Stimulated activated CD4-positive, alpha-beta T cell treated with anti-CD3 and anti-CD28 coated beads, Interleukin-2, amount 100 ng/mL, for 4 hours (primary cell): ENCODE measurements at regions not wholly inside any gene's neighbourhood (a gene's known extent, or its start where the extent isn't known, plus 50 kb on each side); places are given as distances from the start of the nearest gene placed in this dataset.
"Not testable (repeated sequence)": the region's sequence is repeated elsewhere in the genome, so short reads cannot be mapped to it uniquely, and the experiment has no call there.

ENCODE experiments used
- DNase-seq: peaks from one replicate; pipeline ENCODE4 v3.0.0-alpha.2; 2020; ENCODE audit warnings: low read depth

DNA sequence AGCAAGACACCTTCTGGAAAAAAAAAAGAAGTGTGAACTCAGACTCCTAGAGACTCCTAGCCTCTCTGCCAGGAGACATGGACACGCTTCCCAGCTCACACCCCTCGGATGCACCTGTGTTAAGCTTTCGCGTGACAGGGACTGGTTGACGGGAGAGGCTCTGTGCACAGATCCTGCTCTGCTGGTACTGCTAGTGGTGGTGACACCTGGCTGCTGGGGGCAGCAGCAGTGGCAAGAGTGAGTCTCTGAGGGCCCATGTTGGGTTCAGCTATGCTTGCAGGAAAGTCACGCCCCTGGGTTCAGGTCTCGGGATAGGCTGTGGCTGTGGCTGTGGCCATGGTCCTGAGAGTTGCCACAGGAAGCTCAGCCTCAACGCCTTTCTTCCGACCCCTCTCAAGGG lies 81.1 kb downstream of the XRCC2 start:
- DNase-seq, result no peak

DNA sequence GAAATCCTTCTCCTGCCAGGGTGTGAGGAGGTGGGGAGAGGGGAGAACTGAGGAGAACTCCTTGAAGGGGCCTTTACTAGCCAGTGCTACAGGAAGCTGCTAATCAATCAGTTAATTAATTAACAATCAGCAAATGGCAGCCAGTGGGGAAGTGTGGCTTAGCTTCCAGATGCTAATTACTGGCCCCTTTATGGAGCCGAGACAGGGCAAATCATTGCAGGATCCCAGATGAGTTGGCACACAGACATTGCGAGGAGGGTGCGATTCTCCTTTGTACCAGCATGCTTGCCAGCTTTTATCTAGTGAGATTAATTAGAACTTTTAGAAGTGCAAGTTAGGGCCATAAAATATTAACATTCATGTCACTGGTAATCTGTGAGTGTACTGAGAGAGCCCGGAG lies 84.0 kb downstream of the XRCC2 start:
- DNase-seq, result no peak

GRCh38 chr7:152590481-152590880 lies 85.5 kb downstream of the XRCC2 start:
- no peak for DNase-seq

DNA sequence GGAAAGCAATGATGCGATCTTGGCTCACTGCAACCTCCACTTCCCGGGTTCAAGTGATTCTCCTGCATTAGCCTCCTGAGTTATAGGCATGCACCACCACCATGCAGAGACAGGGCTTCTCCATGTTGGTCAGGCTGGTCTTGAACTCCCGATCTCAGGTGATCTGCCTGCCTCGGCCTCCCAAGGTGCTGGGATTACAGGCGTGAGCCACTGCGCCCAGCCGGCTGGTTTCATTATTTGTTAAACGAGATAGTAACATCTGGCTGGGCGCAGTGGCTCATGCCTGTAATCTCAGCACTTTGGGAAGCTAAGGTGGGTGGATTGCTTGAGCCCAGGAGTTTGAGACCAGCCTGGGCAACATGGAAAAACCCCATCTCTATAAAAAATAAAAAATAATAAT lies 86.1 kb downstream of the XRCC2 start:
- not testable (repeated sequence) for DNase-seq

DNA sequence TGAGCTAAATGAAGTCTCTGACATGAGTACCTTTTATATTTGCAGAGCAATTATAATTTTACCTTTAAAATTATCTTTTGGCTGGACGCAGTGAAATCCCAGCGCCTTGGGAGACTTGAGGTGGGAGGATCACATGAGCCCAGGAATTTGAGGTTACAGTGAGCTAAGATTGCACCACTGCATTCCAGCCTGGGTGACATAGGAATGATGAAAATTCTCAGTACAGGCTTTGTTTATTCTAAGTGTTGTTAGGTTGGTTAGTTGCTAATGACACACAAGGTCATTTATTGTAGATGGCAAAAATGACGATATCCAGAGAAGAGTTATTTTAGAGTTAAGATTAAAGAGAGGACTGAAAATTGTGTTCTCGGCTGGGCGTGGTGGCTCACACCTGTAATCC lies 87.6 kb downstream of the XRCC2 start:
- DNase-seq, result no peak

DNA sequence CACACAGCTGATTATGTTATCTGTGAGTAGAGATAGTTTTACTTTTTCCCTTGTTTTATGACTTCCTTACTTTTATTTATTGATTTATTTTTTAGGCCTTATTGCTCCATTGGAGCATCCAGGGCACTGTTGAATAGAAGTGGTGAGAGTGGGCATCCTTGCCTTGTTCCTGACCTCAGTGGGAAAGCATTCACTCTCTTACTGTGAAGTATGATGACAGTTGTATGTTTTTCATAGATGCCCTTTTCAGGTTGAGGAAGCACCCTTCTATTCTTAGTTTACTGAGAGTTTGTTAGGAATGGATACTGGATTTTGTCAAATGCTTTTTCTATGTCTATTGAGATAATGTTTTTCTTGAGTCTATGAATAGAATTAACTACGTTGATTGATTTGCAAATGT lies 88.6 kb downstream of the XRCC2 start:
- DNase-seq, result no peak

DNA sequence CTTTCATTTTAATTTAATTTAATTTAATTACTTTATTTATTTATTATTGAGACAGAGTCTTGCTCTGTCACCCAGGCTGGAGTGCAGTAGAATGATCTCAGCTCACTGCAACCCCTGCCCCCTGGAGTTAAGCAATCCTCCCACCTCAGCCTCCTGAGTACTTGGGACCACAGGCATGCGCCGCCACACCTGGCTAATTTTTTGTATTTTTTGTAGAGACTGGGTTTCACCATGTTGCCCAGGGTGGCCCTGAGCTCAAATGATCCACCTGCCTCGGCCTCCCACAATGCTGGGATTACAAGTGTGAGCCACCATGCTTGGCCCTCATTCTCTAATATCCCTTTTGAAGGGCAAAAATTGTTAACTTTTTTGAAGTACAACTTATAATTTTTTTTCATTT lies 92.9 kb downstream of the XRCC2 start:
- DNase-seq, result no peak

GRCh38 chr7:152579070-152579469 lies 96.9 kb downstream of the XRCC2 start:
- no peak for DNase-seq

GRCh38 chr7:152577339-152577738 lies 98.6 kb downstream of the XRCC2 start:
- DNase-seq, result no peak

DNA sequence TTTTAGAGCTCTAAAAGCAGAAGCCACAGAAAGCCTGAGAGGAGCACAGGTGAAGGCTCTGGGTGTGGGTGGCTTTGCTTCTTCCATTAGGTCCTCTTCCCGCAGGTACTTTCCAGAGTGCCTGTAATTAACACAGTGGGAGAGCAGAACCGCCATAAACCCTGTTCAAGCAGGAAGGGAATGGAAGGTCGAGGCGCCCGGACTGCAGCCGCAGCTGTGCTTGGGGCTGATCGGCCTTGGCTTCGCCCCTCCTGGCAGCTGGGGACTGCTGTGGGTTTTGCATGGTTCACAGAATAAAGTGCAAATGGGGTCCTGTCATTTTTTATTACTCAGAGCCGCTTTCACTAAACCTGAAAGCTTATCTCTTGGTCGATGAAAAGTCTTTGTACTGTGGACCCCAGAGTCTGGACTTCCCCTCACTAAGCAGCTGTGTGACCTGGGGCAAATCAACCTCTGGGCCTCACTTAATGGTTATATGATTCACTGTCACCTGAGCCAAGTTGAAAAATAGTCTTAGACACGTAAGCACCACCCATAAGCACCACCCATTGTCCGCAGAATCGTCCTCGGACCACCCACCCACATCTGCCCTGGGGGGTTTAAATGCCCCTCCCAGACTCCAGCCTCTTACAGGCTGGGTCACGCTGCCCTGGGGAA lies 100.9 kb downstream of the XRCC2 start:
- no peak for DNase-seq

GRCh38 chr7:152573186-152573585 lies 102.8 kb downstream of the XRCC2 start:
- DNase-seq, result not testable (repeated sequence)

DNA sequence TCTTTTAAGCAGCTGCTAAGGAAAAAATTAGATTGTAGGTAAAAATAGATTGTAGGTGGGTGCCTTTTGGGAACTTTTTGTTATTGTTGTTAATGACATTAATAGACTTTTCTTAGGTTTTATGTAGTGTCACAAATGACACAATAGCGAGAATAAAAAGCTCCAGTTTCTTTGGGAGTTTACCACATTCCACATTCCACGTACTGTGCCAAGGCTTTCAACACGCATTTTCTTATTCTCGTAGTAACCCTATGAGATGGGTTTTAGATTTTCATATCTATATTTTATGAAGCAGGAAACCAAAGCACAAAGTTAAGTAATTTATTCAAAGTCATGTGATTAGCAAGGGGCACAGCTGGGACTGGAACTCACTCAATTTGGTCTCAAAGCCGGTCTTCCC lies 103.8 kb downstream of the XRCC2 start:
- no peak for DNase-seq

DNA sequence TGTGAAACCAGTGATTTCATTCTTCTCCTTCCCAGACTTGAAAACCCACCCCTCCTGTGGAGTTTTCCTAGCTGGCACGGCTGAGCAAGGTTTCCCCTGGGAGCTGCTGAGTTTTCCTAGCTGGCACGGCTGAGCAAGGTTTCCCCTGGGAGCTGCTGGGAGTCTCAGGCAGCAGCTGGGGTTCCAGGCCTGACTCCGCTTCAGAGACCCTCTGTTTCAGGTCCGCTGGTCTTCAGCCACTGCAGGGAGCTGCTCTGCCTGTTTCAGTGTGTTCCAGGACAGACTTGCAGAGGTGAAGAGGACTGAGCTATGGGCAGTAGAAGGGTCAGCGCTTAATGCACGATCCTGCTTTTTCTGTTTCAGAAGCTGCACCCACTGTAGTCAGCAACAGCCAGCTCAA lies 104.9 kb downstream of the XRCC2 start:
- DNase-seq, result no peak

GRCh38 chr7:152568972-152569371 lies 107.0 kb downstream of the XRCC2 start:
- DNase-seq, result no peak

GRCh38 chr7:152565731-152566130 lies 110.2 kb downstream of the XRCC2 start:
- no peak for DNase-seq

DNA sequence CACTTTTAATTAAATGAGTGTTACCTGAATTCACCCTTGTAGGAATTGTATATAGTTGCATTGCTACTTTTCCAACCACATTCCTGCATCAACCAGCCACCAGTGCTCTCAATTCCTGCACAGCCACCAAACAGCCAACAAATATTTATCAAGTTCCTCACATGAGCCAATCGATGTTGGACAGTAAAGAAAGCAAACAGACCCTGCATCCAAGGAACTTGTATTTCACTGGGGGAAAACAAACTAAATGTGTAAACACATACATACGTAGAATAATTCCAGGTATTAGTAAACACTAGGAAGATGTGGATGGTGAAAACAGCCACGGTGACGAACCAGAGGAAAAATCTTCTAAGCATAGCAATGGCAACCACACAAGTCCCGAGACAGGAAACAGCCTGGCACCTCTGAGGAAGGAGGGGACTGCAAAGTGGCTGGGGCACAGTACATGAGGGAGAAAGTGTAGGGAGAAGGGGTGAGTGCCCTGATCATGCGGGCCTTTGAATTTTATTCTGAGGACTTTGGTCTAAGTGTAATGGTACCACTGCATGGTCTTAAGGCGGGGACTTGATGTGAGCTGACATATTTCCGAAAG lies 111.2 kb downstream of the XRCC2 start:
- no peak for DNase-seq

GRCh38 chr7:152556013-152556755 lies 119.8 kb downstream of the XRCC2 start:
- DNase-seq, result no peak

- DNase-seq, result no peak
Observed at GRCh38 chr7:152553671-152554317, 118.0 kb upstream of the KMT2C start.

GRCh38 chr7:152551304-152552036 lies 115.7 kb upstream of the KMT2C start:
- no peak for DNase-seq

- no peak for DNase-seq
Observed at GRCh38 chr7:152544971-152545619, 109.3 kb upstream of the KMT2C start.

DNA sequence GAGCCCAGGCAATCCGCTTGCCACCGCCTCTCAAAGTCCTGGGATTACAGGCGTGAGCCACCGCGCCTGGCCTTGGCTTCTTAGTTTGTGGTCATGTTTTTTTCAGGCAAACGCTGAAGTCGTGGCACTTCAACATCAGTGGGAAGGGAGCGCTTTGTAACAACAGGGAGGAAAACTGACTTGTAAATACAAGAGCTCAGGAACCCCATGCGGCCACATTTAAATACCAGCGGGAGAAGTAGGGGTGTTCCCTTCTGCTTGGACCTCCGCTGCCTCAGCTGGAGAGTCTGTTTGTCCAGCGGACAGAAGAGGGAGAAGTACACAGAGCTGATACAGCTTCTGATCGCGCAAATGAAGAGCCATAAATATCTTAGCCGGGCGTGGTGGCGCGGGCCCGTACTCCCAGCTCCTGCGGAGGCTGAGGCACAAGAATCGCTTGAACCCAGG lies 108.7 kb upstream of the KMT2C start:
- DNase-seq, result no peak

- DNase-seq, result no peak
Observed at GRCh38 chr7:152543799-152544198, 108.0 kb upstream of the KMT2C start.
